GM23338 (cell line): ENCODE measurements at regions not wholly inside any gene's neighbourhood (a gene's known extent, or its start where the extent isn't known, plus 50 kb on each side); places are given as distances from the start of the nearest gene placed in this dataset.

Experiments
- CREB1 ChIP-seq: fragments of 250-450 bp; sonication (Bioruptor Pico); IDR thresholded peaks from 2 replicates; pipeline ENCODE4 v1.5.0; 2020; ENCODE audit warnings: low read depth, mild to moderate bottlenecking, moderate library complexity
- CTCF ChIP-seq, 2 experiments: fragments of 200-600 bp in 1 of 2; sonication (generic) in 1 of 2; conservative IDR thresholded peaks; 2 replicates each; pipeline versions ENCODE4 v1.5.1 to v1.6.1; 2016 to 2017; ENCODE audit warnings: antibody characterized with exemption in 2 of 2, low read depth in 2 of 2, mild to moderate bottlenecking in 2 of 2, moderate library complexity in 1 of 2
- EZH2 ChIP-seq: fragments of 200-600 bp; sonication (generic); IDR thresholded peaks from one replicate; pipeline ENCODE4 v1.8.0; 2017; ENCODE audit warnings: antibody characterized with exemption, mild to moderate bottlenecking, low read depth; ENCODE audit not compliant: unreplicated experiment
- EZH2phosphoT487 ChIP-seq: fragments of 200-600 bp; sonication (generic); IDR thresholded peaks from one replicate; pipeline ENCODE4 v1.8.1; 2018; ENCODE audit warnings: antibody characterized with exemption; ENCODE audit not compliant: unreplicated experiment
- JUNB ChIP-seq: IDR thresholded peaks from one replicate; pipeline ENCODE4 v1.6.1; 2016; ENCODE audit warnings: antibody characterized with exemption; ENCODE audit not compliant: unreplicated experiment
- NANOG ChIP-seq: IDR thresholded peaks from 2 replicates; pipeline ENCODE4 v1.6.1; 2016; ENCODE audit warnings: antibody characterized with exemption, borderline replicate concordance
- POLR2AphosphoS5 ChIP-seq: IDR thresholded peaks from 2 replicates; pipeline ENCODE4 v1.6.1; 2016; ENCODE audit warnings: antibody characterized with exemption, low read depth
- REST ChIP-seq: IDR thresholded peaks from one replicate; pipeline ENCODE4 v1.6.1; 2018; ENCODE audit warnings: antibody characterized with exemption; ENCODE audit not compliant: unreplicated experiment
- ZNF331 ChIP-seq: fragments of 250-450 bp; sonication (Bioruptor Pico); IDR thresholded peaks from 2 replicates; pipeline ENCODE4 v1.5.0; 2020; ENCODE audit warnings: low read depth, mild to moderate bottlenecking, moderate library complexity
- ZNF462 ChIP-seq: fragments of 250-450 bp; sonication (Bioruptor Pico); IDR thresholded peaks from 2 replicates; pipeline ENCODE4 v1.5.0; 2020; ENCODE audit warnings: mild to moderate bottlenecking, moderate library complexity

- TF ChIP-seq CTCF (conservative IDR thresholded peaks at IDR 0.05; ENCODE audit: low read depth in 2 of 2) (no peak), EZH2 (no peak), POLR2AphosphoS5 (no peak), EZH2phosphoT487 (no peak), NANOG (no peak), JUNB (no peak), REST (no peak), CREB1 (CRISPR knock-in tag) (no peak), ZNF462 (CRISPR knock-in tag) (no peak), ZNF331 (no peak)
Observed at GRCh38 chr14:76639606-76640229, 121.5 kb upstream of the VASH1 start.
